ENCODE measurements at regions not wholly inside any gene's neighbourhood (a gene's known extent, or its start where the extent isn't known, plus 50 kb on each side); places are given as distances from the start of the nearest gene placed in this dataset.

DNA sequence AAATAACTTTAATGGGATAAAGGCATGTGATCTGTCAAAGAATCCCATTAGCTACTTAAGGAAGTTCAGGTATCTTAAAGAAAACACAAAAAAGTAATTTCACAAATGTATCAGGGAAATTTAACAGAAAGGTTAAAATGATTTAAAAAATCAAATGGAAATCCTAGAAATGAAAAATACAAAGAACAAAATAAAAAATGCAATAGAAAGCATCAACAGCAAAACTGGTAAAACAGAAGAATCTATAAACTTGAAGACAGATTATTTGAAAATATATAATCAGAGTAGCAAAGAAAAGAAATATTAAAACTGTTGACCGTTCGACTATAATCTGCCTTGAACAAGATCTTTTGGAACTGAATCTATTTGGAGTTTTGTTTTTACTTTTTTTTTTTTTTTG lies 279.4 kb upstream of the SYT1 start:
- CTCF ChIA-PET: interaction anchor here (0.5 kb wide), 1 partner anchor 287 kb away, joined by 3 read pairs; no protein-coding TSS in a partner anchor
- peaks cover 17% of the 10 kb centered on the region for H3K9me3 Mint-ChIP-seq
- H3K27me3 Mint-ChIP-seq: no peaks in the 10 kb centered on the region
- DNase-seq: no peak
- H3K27ac Mint-ChIP-seq: no peak overlapping the region
- H3K4me3 Mint-ChIP-seq: no peak overlapping the region
- H3K4me1 Mint-ChIP-seq: no peaks in the 10 kb centered on the region
- no peaks in the 10 kb centered on the region for H3K36me3 Mint-ChIP-seq

DNA sequence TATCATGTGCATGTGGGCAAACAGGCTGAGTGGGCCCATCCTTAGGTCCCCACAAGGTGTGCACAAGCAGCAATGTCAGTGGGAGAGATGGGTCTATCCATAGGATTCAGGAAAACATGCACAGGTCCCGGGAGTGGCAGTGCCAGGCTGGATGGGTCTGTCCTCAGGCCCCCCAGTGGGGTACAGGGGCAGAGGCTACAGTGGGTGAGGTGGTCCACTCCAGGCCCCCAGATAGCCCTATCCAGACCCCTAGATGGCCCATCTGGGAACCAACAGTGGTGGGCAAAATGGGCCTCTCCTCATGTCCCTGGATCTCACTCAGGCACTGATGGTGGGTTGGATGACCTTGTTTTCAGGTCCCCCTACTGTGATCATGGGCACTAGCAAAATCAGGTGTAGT lies 277.8 kb upstream of the SYT1 start:
- no peak overlapping the region for H3K27ac Mint-ChIP-seq
- no peaks in the 10 kb centered on the region for H3K36me3 Mint-ChIP-seq
- CTCF ChIA-PET: no interaction called here
- no peak overlapping the region for H3K4me3 Mint-ChIP-seq
- DNase-seq: no peak
- H3K9me3 Mint-ChIP-seq: peaks cover 17% of the 10 kb centered on the region
- H3K27me3 Mint-ChIP-seq: no peaks in the 10 kb centered on the region
- H3K4me1 Mint-ChIP-seq: no peaks in the 10 kb centered on the region

DNA sequence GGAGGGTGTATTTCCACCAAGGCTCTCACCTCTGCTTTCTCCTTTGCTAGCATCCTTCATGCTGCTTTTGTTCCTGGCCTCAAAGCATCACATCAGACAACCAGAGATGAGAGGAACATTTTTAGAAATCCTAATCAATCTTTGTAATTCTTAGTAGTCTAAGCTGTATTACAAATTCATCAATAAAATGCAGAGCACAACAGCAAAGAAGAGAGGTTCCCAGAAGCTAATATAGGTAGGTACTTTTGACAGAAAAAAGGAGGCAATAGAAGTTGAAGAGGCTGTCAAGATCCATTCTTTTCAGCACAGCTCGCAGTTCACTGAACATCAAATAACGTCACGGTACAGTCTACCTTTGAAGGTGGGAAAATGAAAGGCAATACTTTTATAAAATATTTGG lies 265.2 kb upstream of the SYT1 start:
- Mint-ChIP-seq H3K9me3 (peaks cover 18% of the 10 kb centered on the region), H3K27me3 (no peaks in the 10 kb centered on the region), H3K36me3 (no peaks in the 10 kb centered on the region), H3K27ac (no peak overlapping the region), H3K4me1 (no peaks in the 10 kb centered on the region), H3K4me3 (no peak overlapping the region)
- DNase-seq: no peak
- CTCF ChIA-PET: no interaction called here

DNA sequence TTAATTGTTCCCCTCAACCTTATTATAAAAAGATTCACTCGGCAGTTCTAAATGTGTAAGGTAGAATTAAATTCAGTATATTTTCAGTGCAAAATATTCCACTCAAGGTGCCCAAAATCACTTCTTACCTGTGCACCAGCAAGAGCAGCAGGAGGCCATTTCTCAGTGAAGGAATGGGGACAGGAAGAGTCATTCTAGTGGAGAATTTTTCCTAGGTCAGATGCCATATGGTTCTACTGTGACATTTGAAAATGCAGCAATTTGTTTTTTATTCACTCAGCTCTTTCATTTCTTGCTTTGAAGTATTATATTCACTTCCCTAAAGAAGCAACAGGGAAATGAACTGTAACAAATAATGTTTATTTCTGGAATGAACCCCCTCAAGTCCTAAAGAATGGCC lies 264.0 kb upstream of the SYT1 start:
- Mint-ChIP-seq H3K36me3 (no peaks in the 10 kb centered on the region), H3K4me1 (no peaks in the 10 kb centered on the region), H3K27me3 (no peaks in the 10 kb centered on the region), H3K4me3 (no peak overlapping the region), H3K27ac (no peak overlapping the region), H3K9me3 (peaks cover 23% of the 10 kb centered on the region)
- CTCF ChIA-PET: no interaction called here
- no peak for DNase-seq

DNA sequence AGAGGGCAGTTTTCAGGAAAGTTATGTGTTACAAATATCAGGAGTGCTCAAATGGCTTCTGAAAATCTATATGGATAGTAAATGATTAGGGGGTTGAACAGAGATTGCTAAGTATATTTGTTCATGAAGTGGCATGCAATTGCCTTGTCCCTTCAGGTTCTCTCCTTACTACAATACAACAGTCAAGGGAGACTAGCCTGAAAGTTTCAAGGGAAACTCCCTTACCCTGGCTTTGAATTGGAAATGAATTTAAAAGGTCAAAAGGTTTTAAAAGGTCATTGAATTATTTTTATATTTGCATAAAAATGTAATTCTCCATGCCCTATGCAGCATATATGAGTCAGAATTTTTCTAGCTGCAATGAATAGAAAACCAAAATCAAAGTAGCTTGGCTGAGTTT lies 253.1 kb upstream of the SYT1 start:
- H3K4me3 Mint-ChIP-seq: no peak overlapping the region
- no peak for DNase-seq
- CTCF ChIA-PET: no interaction called here
- no peaks in the 10 kb centered on the region for H3K27me3 Mint-ChIP-seq
- H3K27ac Mint-ChIP-seq: no peak overlapping the region
- H3K4me1 Mint-ChIP-seq: no peaks in the 10 kb centered on the region
- no peaks in the 10 kb centered on the region for H3K36me3 Mint-ChIP-seq
- H3K9me3 Mint-ChIP-seq: peaks cover 16% of the 10 kb centered on the region

DNA sequence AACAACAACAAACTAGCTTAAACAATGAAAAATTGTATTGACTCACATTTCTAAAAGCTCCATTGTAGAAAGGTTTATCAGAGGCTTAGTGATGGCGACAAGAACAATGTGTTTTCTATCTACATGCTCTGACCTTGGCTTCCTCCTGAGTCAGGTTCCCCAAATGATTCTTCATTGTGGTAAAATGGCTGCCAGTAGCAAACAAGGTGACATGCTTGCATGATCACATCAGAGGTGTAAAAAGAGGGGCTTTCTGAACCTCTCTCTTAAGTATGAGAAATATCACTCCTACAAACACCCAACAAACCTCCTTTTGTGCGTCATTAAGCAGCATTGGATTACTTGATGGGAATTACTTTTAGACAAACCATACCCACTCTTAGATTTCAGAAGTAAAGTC lies 252.4 kb upstream of the SYT1 start:
- no peak overlapping the region for H3K4me3 Mint-ChIP-seq
- DNase-seq: no peak
- CTCF ChIA-PET: no interaction called here

DNA sequence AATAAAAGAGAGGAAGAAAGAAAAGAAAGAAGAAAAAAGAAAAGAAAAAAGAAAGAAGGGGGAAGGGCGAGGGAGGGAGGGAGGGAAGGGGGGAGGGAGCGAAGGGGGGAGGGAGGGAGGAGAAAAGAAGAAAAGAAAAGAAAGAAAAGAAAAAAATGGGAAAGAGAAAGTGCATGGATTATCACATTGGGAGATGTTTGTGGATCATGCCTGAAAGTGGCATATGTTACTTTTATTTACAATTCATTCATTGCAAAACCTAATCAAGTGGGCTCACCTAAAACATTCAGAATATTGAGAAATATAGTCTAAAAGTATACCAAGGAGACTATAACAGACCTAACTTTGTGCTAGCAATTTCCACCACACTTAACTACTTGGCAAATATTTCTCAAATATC lies 246.9 kb upstream of the SYT1 start:
- H3K27me3 Mint-ChIP-seq: no peaks in the 10 kb centered on the region

More for the DNA sequence above, 252.4 kb upstream of the SYT1 start:
- Mint-ChIP-seq H3K9me3 (peaks cover 16% of the 10 kb centered on the region), H3K36me3 (no peaks in the 10 kb centered on the region), H3K4me1 (no peaks in the 10 kb centered on the region), H3K27me3 (no peaks in the 10 kb centered on the region), H3K27ac (no peak overlapping the region)

DNA sequence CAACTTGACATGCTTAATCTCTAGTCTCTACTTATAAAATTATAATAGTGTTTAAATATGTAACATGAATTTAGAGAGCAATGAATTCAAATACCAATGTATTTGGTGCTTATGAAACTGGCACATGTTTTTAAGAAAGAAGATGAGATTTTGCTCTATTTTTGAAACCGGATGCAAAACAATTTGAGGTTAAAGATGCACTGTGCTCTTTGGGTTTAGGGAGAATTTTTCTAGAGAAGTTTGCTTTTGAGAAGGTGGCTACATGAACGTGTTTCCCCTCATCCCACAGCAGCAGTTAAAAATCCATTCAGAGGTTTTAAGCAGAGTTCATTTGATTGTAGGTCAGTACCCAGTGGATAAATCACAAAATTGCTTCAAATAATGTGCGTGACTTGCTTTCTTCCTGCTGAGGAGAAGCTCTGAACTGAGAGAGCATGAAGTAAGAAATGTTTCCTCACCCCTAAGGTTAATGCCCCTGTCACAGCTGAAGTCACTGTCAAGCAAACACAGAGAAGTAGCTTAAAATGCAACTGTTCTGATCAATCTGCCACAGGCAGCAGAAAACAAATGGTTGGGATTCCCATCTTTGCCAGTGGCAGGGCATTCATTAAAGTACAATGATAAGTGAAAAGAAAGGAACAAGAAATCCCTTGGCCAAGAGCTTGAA lies 241.9 kb upstream of the SYT1 start:
- peaks cover 4% of the 10 kb centered on the region for H3K9me3 Mint-ChIP-seq
- CTCF ChIA-PET: no interaction called here
- no peak overlapping the region for H3K4me3 Mint-ChIP-seq
- H3K27me3 Mint-ChIP-seq: no peaks in the 10 kb centered on the region
- no peak for DNase-seq
- no peaks in the 10 kb centered on the region for H3K36me3 Mint-ChIP-seq
- no peak overlapping the region for H3K27ac Mint-ChIP-seq
- H3K4me1 Mint-ChIP-seq: no peaks in the 10 kb centered on the region

More for the DNA sequence above, 246.9 kb upstream of the SYT1 start:
- H3K9me3 Mint-ChIP-seq: peaks cover 6% of the 10 kb centered on the region
- H3K36me3 Mint-ChIP-seq: no peaks in the 10 kb centered on the region
- no peak overlapping the region for H3K4me3 Mint-ChIP-seq
- no peak for DNase-seq
- H3K27ac Mint-ChIP-seq: no peak overlapping the region
- CTCF ChIA-PET: no interaction called here
- H3K4me1 Mint-ChIP-seq: no peaks in the 10 kb centered on the region

DNA sequence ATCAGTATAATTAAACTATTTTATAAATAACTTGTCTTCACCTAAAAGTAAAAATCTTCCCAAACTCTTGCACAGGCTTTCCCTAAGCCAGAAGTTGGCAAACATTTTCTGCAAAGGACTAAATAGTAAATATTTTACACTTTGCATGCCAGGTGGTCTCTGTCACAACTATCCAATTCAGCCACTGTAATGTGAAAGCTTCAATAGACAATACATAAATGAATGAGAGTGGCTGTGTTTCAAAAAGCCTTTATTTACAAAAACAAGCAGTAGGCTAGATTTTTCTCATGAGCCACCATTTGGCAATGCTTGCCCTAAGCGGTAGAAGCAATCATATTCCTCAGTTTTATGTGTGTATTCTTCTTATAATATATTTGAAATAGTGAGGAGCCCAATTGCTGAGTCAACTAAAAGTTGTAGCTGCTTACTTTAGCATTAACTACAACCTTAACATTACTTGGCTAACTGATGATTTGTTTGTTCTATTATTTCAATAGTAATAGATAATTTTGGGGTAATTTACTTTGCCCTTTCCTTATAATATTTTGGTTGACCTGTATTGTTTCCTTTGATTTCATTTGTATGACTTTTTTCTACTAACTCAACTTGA lies 236.0 kb upstream of the SYT1 start:
- Mint-ChIP-seq H3K36me3 (no peaks in the 10 kb centered on the region), H3K4me3 (no peak overlapping the region)
- CTCF ChIA-PET: no interaction called here

DNA sequence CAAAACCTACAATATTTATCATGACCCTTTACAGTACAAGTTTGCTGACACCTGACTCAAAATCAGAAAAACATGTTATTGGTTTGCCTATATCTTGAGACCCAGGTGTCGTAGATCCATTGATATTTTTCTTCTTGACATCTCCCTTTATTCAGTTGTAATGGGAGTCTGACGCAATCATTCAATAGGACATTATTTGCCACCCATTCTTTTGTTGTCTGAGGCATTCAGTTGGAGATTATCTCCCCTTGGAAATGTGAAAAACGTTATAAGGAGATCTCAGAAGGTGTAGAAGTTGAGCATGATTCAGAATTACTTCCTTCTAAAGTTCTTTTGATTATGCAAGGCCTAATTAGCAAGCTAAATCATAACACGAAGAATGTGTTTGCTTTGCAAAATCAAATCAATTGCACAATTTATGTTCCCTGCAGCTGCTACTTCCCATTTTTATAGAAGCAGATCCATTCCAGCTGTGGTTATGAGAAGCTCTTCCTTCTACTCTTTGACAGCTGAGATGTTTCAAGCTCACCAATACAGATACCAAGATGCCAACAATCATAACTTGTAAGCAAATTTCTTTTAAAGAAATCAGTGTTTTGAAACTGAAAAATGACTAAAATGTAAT lies 228.2 kb upstream of the SYT1 start:
- Mint-ChIP-seq H3K36me3 (no peaks in the 10 kb centered on the region), H3K27me3 (no peaks in the 10 kb centered on the region), H3K4me3 (no peak overlapping the region), H3K27ac (no peak overlapping the region), H3K9me3 (no peaks in the 10 kb centered on the region), H3K4me1 (no peaks in the 10 kb centered on the region)
- CTCF ChIA-PET: no interaction called here
- no peak for DNase-seq

More for the DNA sequence above, 236.0 kb upstream of the SYT1 start:
- H3K27ac Mint-ChIP-seq: no peak overlapping the region
- H3K27me3 Mint-ChIP-seq: no peaks in the 10 kb centered on the region
- H3K9me3 Mint-ChIP-seq: no peaks in the 10 kb centered on the region
- H3K4me1 Mint-ChIP-seq: no peaks in the 10 kb centered on the region
- DNase-seq: no peak

DNA sequence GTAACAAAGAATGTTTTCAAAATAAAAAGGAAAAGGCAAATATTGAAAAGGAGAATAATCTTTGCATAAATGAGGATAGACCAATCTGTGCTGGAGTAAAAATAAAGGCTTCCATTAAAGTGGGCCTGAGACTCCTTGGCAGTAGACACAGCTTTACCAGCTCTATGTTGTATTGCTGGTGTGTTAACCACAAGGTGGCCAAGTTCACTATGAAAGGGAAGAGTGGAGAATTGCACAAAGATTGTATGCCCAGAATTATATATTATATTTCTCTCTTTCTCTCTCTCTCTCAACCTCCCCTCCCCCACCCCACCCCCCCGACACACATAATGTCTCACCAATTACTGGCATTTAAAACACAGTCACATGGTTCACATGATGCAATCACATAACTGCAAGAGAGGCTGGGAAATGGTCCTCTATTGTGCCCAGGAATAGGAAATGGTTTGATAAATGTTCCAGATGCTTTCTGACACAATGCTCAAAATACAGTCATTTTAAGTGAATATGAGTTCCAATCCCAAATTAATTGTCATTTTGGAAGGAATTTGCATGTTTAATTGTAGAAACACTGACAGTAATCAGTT lies 222.6 kb upstream of the SYT1 start:
- H3K36me3 Mint-ChIP-seq: no peaks in the 10 kb centered on the region
- H3K9me3 Mint-ChIP-seq: peaks cover 4% of the 10 kb centered on the region
- DNase-seq: no peak
- H3K4me3 Mint-ChIP-seq: no peak overlapping the region
- no peaks in the 10 kb centered on the region for H3K4me1 Mint-ChIP-seq
- no peaks in the 10 kb centered on the region for H3K27me3 Mint-ChIP-seq
- no peak overlapping the region for H3K27ac Mint-ChIP-seq
- CTCF ChIA-PET: no interaction called here

DNA sequence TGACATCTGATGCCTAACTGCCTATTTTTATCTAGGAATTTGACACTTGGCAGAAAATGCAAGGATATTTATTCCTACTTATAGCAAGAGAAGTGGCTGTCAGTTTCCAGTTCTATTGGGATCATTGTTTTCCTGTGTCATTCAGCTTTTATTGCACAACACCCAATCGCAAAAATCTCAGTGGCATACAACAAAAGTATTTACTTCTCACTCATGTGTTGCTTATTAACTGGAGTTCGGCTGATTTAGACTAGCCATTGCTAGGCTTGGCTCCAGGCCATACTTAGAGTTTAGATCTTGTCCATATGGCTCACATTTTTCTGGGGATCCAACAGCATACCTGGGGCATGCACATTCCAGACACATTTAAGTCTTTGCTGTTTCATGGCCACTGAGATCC lies 218.6 kb upstream of the SYT1 start:
- Mint-ChIP-seq H3K4me1 (no peaks in the 10 kb centered on the region), H3K4me3 (no peak overlapping the region), H3K9me3 (peaks cover 13% of the 10 kb centered on the region), H3K27ac (no peak overlapping the region), H3K27me3 (no peaks in the 10 kb centered on the region), H3K36me3 (no peaks in the 10 kb centered on the region)
- no peak for DNase-seq
- CTCF ChIA-PET: no interaction called here

DNA sequence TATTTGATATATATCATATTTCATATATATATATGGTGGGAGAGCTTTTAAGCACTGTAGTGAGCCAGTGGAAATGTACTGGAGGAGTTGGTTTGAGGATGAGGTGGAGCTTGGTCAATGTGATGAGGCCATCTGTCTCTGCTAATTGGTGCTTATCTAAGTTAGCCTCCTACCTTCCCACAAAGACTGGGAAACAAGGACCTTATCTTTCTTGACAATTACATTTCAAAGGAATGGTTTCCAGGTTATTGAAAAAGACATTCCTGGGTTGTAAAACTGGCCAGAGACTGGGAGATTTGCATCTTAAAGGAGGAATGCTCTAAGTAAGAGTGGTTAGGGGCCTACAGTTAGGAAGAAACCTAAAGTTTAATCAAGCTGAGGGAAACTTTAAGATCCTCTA lies 212.8 kb upstream of the SYT1 start:
- Mint-ChIP-seq H3K4me1 (no peaks in the 10 kb centered on the region), H3K4me3 (no peak overlapping the region), H3K27ac (no peak overlapping the region), H3K36me3 (no peaks in the 10 kb centered on the region), H3K27me3 (no peaks in the 10 kb centered on the region), H3K9me3 (peaks cover 14% of the 10 kb centered on the region)
- DNase-seq: no peak
- CTCF ChIA-PET: no interaction called here

DNA sequence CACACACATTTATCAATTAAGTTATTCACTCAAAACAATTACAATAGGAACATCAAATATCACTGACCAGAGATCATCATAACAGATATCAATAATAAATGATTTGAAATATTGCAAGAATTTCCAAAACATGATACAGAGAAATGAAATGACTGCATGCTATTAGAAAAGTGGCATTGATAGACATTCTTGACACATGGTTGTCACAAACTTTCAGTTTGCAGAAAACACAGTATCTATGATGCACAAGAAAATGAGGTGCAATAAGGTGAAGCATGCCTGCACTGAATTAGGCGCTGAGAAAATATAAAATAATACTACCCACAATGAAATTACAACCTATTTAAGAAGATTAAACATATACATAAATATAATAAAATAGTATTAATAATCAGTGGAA lies 198.0 kb upstream of the SYT1 start:
- no peak for DNase-seq
- Mint-ChIP-seq H3K36me3 (no peaks in the 10 kb centered on the region), H3K9me3 (peaks cover 8% of the 10 kb centered on the region), H3K4me3 (no peak overlapping the region), H3K27me3 (no peaks in the 10 kb centered on the region), H3K27ac (no peak overlapping the region), H3K4me1 (no peaks in the 10 kb centered on the region)
- CTCF ChIA-PET: no interaction called here

DNA sequence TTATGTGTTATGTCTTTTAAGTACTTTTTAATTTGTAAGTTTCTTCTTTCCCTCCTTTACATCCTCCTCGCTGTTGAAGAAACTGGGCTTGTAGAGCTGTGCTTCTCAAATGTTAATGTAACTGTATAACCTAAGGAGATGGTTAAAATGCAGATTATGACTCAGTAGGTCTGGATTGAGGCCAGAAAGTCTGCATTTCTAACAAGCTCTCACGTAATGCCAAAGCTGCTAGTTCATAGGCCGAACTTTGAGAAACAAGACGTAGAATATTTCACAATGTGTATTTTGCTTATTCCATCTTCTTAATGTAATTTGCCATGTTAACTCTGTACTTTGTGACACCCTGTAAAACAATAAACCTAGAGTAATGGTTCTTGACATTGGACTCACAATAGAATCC lies 193.3 kb upstream of the SYT1 start:
- CTCF ChIA-PET: no interaction called here
- H3K36me3 Mint-ChIP-seq: no peaks in the 10 kb centered on the region
- DNase-seq: no peak
- H3K27me3 Mint-ChIP-seq: no peaks in the 10 kb centered on the region
- H3K4me1 Mint-ChIP-seq: no peaks in the 10 kb centered on the region
- peaks cover 6% of the 10 kb centered on the region for H3K9me3 Mint-ChIP-seq
- H3K4me3 Mint-ChIP-seq: no peak overlapping the region
- peak overlapping the region; percentile 61 for H3K27ac Mint-ChIP-seq

Data from activated naive CD4-positive, alpha-beta T cell treated with anti-CD3 and anti-CD28 coated beads, Interleukin-2, amount 10 ng/mL, durations not matched to agents 7 days and 5 days (primary cell).